ENCODE measurements at regions not wholly inside any gene's neighbourhood (a gene's known extent, or its start where the extent isn't known, plus 50 kb on each side); places are given as distances from the start of the nearest gene placed in this dataset.

DNA sequence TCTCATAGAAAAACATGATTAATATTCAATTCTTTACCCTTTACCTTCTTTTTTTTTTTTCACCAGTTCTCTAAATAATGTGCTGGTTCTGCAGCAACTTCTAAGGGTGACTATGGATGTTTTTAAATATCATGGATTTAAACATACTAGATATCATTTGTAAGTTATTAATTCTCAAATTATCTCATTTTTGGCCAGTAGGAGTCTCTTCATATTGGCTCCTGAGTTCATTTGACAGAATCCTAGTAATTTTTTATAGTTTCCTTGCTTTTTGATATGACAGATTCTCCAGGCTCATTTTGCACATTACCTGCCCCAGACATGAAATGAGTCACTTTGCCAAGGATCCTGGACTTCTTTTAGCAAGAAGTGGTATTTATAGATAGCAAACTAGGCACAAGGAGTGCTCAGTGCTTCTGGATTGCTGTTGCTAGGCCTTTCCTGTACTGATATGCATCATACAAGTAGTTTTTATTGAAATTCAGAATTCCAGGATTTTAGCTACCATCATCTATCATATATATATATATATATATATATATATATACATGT is 201.3 kb upstream of the IL12B start:
- TF ChIP-seq, protein P1, sequence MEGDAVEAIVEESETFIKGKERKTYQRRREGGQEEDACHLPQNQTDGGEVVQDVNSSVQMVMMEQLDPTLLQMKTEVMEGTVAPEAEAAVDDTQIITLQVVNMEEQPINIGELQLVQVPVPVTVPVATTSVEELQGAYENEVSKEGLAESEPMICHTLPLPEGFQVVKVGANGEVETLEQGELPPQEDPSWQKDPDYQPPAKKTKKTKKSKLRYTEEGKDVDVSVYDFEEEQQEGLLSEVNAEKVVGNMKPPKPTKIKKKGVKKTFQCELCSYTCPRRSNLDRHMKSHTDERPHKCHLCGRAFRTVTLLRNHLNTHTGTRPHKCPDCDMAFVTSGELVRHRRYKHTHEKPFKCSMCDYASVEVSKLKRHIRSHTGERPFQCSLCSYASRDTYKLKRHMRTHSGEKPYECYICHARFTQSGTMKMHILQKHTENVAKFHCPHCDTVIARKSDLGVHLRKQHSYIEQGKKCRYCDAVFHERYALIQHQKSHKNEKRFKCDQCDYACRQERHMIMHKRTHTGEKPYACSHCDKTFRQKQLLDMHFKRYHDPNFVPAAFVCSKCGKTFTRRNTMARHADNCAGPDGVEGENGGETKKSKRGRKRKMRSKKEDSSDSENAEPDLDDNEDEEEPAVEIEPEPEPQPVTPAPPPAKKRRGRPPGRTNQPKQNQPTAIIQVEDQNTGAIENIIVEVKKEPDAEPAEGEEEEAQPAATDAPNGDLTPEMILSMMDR (IDR thresholded peaks at IDR 0.05) = no peak
- no peak for TF ChIP-seq POLR2A (IDR thresholded peaks at IDR 0.05)
